Kidney capillary endothelial cell (primary cell): ENCODE measurements at regions not wholly inside any gene's neighbourhood (a gene's known extent, or its start where the extent isn't known, plus 50 kb on each side); places are given as distances from the start of the nearest gene placed in this dataset.
"Not testable (repeated sequence)": the region's sequence is repeated elsewhere in the genome, so short reads cannot be mapped to it uniquely, and the experiment has no call there.

ENCODE experiments used
- DNase-seq: peaks from one replicate; pipeline ENCODE4 v3.0.0-alpha.2; 2018; ENCODE audit warnings: low spot score

GRCh38 chr21:18104802-18105201 is 139.8 kb upstream of the CHODL start:
- DNase-seq: no peak

GRCh38 chr21:18096413-18096812 is 148.2 kb upstream of the CHODL start:
- not testable (repeated sequence) for DNase-seq

GRCh38 chr21:18089786-18090185 is 154.8 kb upstream of the CHODL start:
- DNase-seq: no peak

GRCh38 chr21:18070392-18070791 is 174.2 kb upstream of the CHODL start:
- no peak for DNase-seq

- no peak for DNase-seq
Measured at GRCh38 chr21:18069875-18070274, 174.8 kb upstream of the CHODL start.

GRCh38 chr21:18060402-18060801 is 184.2 kb upstream of the CHODL start:
- DNase-seq: no peak

- no peak for DNase-seq
Measured at GRCh38 chr21:18058731-18059398, 185.8 kb upstream of the CHODL start.

GRCh38 chr21:18053151-18053550 is 191.5 kb upstream of the CHODL start:
- no peak for DNase-seq

GRCh38 chr21:18049461-18049860 is 195.2 kb upstream of the CHODL start:
- DNase-seq: no peak

GRCh38 chr21:18041012-18041411 is 203.6 kb upstream of the CHODL start:
- DNase-seq: peak; percentile 53

- DNase-seq: no peak
Measured at GRCh38 chr21:18030248-18030647, 211.1 kb upstream of the C21orf91 start.

- no peak for DNase-seq
Measured at GRCh38 chr21:18026359-18026758, 207.2 kb upstream of the C21orf91 start.

GRCh38 chr21:18023711-18024110 is 204.6 kb upstream of the C21orf91 start:
- DNase-seq: no peak

GRCh38 chr21:18023157-18023556 is 204.0 kb upstream of the C21orf91 start:
- DNase-seq: no peak

- no peak for DNase-seq
Measured at GRCh38 chr21:18007121-18007520, 188.0 kb upstream of the C21orf91 start.

- no peak for DNase-seq
Measured at GRCh38 chr21:18006691-18007090, 187.5 kb upstream of the C21orf91 start.

- DNase-seq: no peak
Measured at GRCh38 chr21:18002393-18002792, 183.2 kb upstream of the C21orf91 start.

- no peak for DNase-seq
Measured at GRCh38 chr21:18000981-18001686, 182.0 kb upstream of the C21orf91 start.

GRCh38 chr21:17998599-17998998 is 179.4 kb upstream of the C21orf91 start:
- DNase-seq: not testable (repeated sequence)

- no peak for DNase-seq
Measured at GRCh38 chr21:17989780-17990179, 170.6 kb upstream of the C21orf91 start.

GRCh38 chr21:17988102-17988437 is 168.9 kb upstream of the C21orf91 start:
- DNase-seq: no peak

GRCh38 chr21:17987382-17988101 is 168.4 kb upstream of the C21orf91 start:
- no peak for DNase-seq

- no peak for DNase-seq
Measured at GRCh38 chr21:17981060-17981740, 162.0 kb upstream of the C21orf91 start.
